ENCODE measurements at regions not wholly inside any gene's neighbourhood (a gene's known extent, or its start where the extent isn't known, plus 50 kb on each side); places are given as distances from the start of the nearest gene placed in this dataset.
"Not testable (repeated sequence)": the region's sequence is repeated elsewhere in the genome, so short reads cannot be mapped to it uniquely, and the experiment has no call there.

DNA sequence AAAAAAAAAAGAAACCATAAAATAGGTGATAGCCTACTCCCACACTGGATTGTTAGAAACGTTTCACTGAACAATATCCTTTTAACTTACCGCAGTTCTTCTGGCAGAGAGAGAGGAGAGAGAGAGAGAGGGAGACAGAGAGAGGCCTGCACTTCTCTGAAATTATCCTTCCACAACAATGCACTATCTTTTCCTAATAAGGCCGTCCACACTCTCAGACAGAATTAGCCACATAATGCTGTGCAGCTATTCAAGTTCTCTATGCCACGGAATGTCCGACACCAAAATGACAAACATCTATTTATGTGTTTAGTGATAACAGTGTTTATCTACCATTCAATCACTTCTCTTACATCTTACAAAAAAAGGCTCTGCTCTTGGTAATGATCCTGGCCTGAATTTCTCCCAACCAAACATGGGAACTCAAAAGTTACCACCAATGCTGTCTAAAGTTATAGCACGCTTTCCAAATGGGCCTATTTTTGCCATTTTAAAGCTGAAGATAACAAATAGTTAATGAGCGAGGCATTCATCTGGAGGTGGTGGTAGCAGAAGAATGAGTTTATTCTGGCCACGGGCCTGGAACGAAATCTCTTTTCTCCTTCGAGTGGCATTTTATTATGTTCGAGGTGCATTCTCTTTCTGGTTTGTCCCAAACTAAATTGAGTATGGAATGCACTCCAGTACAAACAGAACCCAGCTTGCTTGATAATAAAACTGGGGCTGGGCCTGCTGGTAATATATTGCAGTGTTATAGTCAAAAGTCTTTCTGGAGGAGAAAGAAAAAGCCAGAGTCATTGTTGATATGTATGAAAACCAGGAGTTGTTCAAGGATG lies 160.2 kb upstream of the SVIL start:
- DNase-seq (ENCODE audit: low spot score): no peak

GRCh38 chr10:29791773-29792172 lies 157.0 kb upstream of the SVIL start:
- no peak for DNase-seq (ENCODE audit: low spot score)

- DNase-seq (ENCODE audit: low spot score): no peak
Observed at GRCh38 chr10:29790207-29790606, 155.4 kb upstream of the SVIL start.

DNA sequence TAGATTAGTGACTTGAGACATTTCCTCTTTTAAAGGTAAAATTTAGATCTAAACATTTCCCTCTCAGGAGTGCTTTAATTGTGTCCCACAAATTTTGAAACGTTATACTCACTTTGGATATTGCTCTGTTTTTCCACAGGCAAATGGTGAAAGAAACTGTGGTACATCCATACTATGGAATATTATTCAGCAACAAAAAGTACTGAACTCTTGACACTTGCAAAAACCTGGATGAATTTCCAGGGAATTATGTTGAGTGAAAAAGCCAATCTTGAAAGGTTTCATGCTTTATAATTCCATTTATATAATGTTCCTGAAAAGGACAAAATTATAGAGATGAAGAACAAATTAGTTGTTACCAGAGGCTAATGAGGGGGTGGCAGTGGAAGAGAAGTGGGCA lies 153.3 kb upstream of the SVIL start:
- no peak for DNase-seq (ENCODE audit: low spot score)

- no peak for DNase-seq (ENCODE audit: low spot score)
Observed at GRCh38 chr10:29785701-29786100, 150.9 kb upstream of the SVIL start.

DNA sequence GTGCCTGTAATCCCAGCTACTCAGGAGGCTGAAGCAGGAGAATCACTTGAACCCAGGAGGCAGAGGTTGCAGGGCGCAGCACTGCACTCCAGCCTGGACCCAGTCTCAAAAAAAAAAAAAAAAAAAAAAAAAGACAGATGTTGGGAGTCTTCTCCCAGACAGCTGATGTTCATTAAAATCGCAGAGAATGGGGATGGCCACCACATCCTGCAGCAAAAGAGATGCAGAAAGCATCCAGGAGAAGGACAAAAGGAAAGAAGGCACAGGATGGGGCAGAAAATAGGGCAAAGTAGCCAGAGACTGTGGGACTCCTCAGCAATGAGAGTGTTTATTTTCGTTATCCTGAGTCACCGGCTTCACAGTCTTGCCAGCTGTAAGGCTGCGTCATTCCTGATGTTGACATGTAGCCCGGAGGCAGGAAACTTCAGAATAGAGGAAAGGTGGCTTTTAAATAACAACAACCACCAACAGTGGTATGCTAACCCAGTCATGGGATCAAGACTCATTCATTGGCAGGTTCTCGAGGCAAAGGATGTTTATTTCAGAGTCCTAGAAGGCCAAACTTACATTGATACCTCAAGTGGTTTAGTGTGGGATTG lies 149.5 kb upstream of the SVIL start:
- DNase-seq (ENCODE audit: low spot score): peak; percentile 48

GRCh38 chr10:29783201-29783947 lies 148.6 kb upstream of the SVIL start:
- DNase-seq (ENCODE audit: low spot score): no peak

DNA sequence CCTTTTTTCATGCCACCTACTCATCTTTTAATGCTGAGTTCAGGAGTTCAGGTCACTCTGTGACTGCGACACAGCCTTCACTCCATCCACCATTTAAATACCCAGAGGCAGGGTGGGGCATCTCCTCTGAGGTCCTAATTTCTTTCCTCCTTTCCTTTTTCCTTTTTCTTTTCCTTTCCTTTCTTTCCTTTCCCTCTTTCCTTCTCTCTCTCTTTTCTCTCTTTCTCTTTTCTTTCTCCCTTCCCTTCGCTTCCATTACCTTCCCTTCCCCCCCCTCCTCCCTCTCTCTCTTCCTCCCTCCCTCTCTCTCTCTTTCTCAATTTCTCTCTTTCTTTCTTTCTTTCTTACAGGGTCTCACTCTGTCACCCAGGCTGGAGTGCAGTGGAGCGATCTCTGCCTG lies 145.9 kb upstream of the SVIL start:
- DNase-seq (ENCODE audit: low spot score): no peak

DNA sequence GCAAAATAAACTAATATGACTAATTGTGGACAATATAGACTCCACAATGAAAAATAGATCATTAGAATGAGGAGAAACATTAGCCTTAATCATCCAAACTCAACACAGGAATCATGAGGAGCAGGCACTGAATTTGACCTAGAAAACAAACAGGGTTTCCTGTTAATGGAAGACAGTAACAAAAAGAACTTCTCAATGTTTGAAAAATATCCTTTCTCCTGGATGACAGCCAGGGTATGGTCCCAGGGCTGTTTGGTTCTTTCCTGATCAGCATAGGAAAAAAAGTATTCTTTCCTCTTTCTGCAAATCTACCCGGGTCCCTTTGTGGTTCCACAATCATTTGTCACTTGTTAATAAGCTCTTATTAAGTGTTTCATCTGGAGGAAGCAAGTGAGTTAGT lies 145.3 kb upstream of the SVIL start:
- DNase-seq (ENCODE audit: low spot score): no peak

DNA sequence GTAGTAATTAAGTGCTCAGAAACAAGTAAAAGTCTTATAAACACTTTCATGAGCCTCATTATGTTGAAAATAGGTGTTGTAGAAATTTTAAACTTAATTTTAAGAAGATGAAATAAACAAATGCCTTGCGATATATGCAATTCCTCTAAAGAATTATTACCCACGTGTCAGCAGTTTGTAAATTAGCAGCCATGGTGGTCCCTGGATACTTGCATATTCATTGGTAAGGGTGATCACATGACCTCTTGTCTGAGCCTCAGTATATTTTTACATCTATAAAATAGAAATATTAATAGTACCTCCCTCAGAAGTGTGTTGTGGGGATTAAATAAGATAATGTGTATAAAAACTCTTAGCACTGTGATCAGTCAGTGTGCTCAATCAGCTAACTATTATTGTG lies 141.5 kb upstream of the SVIL start:
- no peak for DNase-seq (ENCODE audit: low spot score)

DNA sequence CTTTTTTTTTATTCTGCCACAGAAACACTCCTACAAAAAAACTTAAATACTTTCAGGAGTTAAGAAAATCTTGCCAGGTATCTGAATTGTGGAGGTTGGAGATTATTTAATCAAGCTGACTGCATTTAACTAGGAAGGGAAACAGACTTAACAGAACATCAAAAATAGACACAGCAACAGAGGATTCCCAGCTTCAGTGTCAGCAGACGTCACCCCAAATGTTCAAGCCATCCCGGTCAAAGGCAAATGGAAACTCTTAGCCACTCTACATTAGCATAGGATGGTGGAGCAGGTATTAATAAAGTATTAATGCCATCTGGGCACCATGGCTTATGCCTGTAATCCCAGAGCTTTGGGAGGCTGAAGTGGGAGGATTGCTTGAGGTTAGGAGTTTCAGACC lies 139.7 kb upstream of the SVIL start:
- no peak for DNase-seq (ENCODE audit: low spot score)

- no peak for DNase-seq (ENCODE audit: low spot score)
Observed at GRCh38 chr10:29773675-29774091, 138.9 kb upstream of the SVIL start.

GRCh38 chr10:29772403-29772802 lies 137.6 kb upstream of the SVIL start:
- DNase-seq (ENCODE audit: low spot score): no peak

- no peak for DNase-seq (ENCODE audit: low spot score)
Observed at GRCh38 chr10:29771376-29771775, 136.6 kb upstream of the SVIL start.

DNA sequence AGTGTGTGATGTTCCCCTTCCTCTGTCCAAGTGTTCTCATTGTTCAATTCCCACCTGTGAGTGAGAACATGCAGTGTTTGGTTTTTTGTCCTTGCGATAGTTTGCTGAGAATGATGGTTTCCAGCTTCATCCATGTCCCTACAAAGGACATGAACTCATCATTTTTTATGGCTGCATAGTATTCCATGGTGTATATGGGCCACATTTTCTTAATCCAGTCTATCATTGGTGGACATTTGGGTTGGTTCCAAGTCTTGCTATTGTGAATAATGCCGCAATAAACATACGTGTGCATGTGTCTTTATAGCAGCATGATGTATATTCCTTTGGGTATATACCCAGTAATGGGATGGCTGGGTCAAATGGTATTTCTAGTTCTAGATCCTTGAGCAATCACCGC lies 134.5 kb upstream of the SVIL start:
- DNase-seq (ENCODE audit: low spot score): not testable (repeated sequence)

DNA sequence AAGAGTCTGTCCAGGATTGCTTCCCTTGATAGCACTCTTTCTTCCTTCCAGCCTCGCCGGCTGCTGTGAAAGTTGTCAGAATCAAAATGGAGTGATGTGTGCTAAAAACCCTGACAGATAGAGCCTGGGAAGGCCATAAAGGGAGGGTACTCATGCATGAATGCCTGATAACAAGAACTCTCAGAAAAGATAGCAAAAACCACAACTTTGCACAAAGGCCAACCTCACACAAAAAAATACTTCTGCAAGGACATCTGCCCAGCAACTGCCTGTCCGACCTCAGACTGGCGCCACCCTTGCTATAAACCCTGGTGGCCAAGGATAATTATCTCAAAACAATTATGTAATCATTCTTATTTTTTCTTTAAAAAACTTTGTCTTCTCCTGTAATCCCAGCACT lies 133.2 kb upstream of the SVIL start:
- no peak for DNase-seq (ENCODE audit: low spot score)

DNA sequence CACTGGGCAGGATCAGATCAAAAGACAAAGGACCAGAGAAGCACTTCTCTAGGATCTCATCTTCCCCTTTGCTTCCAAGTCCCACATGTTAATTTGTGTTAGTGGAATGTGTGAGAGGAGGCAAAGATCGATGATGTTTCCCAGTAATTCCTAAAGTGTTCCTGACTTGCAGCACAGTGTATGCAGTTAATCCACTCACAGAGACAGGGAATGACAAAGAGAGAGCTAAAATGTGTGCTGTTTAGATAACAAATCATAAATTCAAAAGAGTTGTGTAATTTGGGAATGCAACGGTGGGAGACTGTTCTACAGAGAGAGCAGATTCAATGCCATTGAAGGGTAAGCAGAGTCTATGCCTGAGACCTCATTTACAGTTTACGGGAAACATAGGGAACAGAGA lies 132.0 kb upstream of the SVIL start:
- no peak for DNase-seq (ENCODE audit: low spot score)

GRCh38 chr10:29765330-29765729 lies 130.6 kb upstream of the SVIL start:
- DNase-seq (ENCODE audit: low spot score): no peak

- no peak for DNase-seq (ENCODE audit: low spot score)
Observed at GRCh38 chr10:29763396-29763795, 128.6 kb upstream of the SVIL start.

DNA sequence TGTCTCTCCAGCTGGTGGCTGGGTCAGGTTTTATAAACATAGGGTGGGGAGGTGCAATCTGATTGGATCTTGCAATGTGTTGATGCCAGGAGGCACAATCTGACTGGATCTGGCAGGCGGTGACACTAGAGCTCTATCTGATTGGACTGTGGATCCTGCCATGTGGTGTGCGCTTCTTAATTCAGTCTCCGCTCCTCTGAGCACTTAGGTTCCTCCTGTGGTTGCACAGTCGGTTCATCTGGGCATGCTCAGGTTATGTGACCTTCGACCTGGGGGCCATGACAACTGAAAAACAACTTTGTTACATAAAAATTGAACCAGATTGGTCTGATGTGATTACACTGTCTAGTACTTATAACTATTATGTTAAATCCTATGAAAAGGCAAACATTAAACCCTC lies 127.1 kb upstream of the SVIL start:
- DNase-seq (ENCODE audit: low spot score): no peak

GRCh38 chr10:29760138-29760900 lies 125.5 kb upstream of the SVIL start:
- no peak for DNase-seq (ENCODE audit: low spot score)

All from HT-29 (cell line).